K562 (cell line): ENCODE measurements at regions not wholly inside any gene's neighbourhood (a gene's known extent, or its start where the extent isn't known, plus 50 kb on each side); places are given as distances from the start of the nearest gene placed in this dataset.

Experiments used
- ATAC-seq: fragments of 200-7000 bp; cut with Tn5 transposase; 3 replicates; pipeline ENCODE4 v1.9.1; 2020; ENCODE audit warnings: moderate library complexity
- BruUV-seq: library from RNA; stranded (reverse); fragments of 400-500 nt; replicated peaks from 2 replicates; lab custom pipeline; 2021; lab: Mats Ljungman, UMichigan
- CTCF ChIA-PET: fragments of 300-600 bp; formaldehyde crosslinking; extraction: SDS; loops from one replicate; lab custom pipeline; 2021; ENCODE audit warnings: low intra/inter-chr PET ratio; lab: Yijun Ruan, JAX
- POLR2A ChIA-PET: fragments of 300-600, 350-650 bp; sonication (Branson Sonifier 250); formaldehyde crosslinking; extraction: SDS; loops from one replicate; lab custom pipeline; 2021; ENCODE audit warnings: antibody characterized with exemption, inconsistent platforms; lab: Yijun Ruan, JAX
- DNase-seq, 4 experiments: peaks; one replicate each; pipeline versions ENCODE4 v3.0.0 to v3.0.0-alpha.2; 2011 to 2018; ENCODE audit warnings: low spot score in 3 of 4, mixed read lengths in 3 of 4; ENCODE audit errors: extremely low read depth in 1 of 4
- FAIRE-seq: peaks from 2 replicates; lab custom pipeline; 2011; peaks lifted over from hg19 to GRCh38; lab: Jason Lieb, UNC
- H2AFZ ChIP-seq: 2 replicates; pipeline ENCODE4 v1.6.0; 2011; ENCODE audit warnings: low read depth, low read length, control low read depth, inconsistent platforms
- H3K27ac ChIP-seq: fragments of 200-600 bp; 3 replicates; pipeline ENCODE4 v1.8.0; 2011; ENCODE audit warnings: low read depth, mild to moderate bottlenecking, control low read depth, inconsistent platforms, low read length, moderate library complexity, mixed read lengths; ENCODE audit errors: extremely low read depth
- H3K27me3 ChIP-seq, 2 experiments: fragments of 300-600 bp in 1 of 2; 2 replicates in 1 of 2; 3 replicates in 1 of 2; pipeline versions ENCODE4 v1.6.0 to v1.8.0; 2011; ENCODE audit warnings: inconsistent platforms in 2 of 2, low read length in 2 of 2, mild to moderate bottlenecking in 1 of 2, mixed read lengths in 1 of 2, moderate library complexity in 1 of 2; ENCODE audit not compliant: control insufficient read depth in 2 of 2, insufficient read depth in 2 of 2
- H3K36me3 ChIP-seq: fragments of 300-600 bp; 3 replicates; pipeline ENCODE4 v1.8.0; 2011; ENCODE audit warnings: mild to moderate bottlenecking, low read length, inconsistent platforms; ENCODE audit not compliant: control insufficient read depth, insufficient read depth
- H3K4me1 ChIP-seq, 2 experiments: fragments of 200-600 bp in 1 of 2; replicated peaks in 1 of 2; 2 replicates in 1 of 2; 3 replicates in 1 of 2; pipeline versions ENCODE4 v1.5.1 to v1.8.0; 2011; ENCODE audit warnings: inconsistent platforms in 2 of 2, low read length in 2 of 2, mild to moderate bottlenecking in 1 of 2, mixed read lengths in 1 of 2, moderate library complexity in 1 of 2; ENCODE audit not compliant: control insufficient read depth in 2 of 2, insufficient read depth in 2 of 2
- H3K4me2 ChIP-seq: 2 replicates; pipeline ENCODE4 v1.6.1; 2011; ENCODE audit warnings: low read length, control low read depth, inconsistent platforms, mixed read lengths; ENCODE audit not compliant: insufficient read depth
- H3K4me3 ChIP-seq: fragments of 200-600 bp; sonication (generic), shearing (Covaris generic); 2 replicates; pipeline ENCODE4 v1.5.1; 2016; ENCODE audit warnings: control low read depth, inconsistent platforms
- H3K79me2 ChIP-seq: fragments of 200-600 bp; 3 replicates; pipeline ENCODE4 v1.8.0; 2011; ENCODE audit warnings: low read length, inconsistent platforms; ENCODE audit not compliant: control insufficient read depth, insufficient read depth
- H3K9ac ChIP-seq, 2 experiments: 2 replicates each; pipeline versions ENCODE4 v1.6.0 to v1.6.1; 2011; ENCODE audit warnings: low read depth in 2 of 2, low read length in 2 of 2, control low read depth in 1 of 2, inconsistent platforms in 1 of 2, mild to moderate bottlenecking in 1 of 2, mixed read lengths in 1 of 2; ENCODE audit not compliant: insufficient read depth in 1 of 2
- H3K9me1 ChIP-seq: one replicate; pipeline ENCODE4 v1.6.0; 2011; ENCODE audit warnings: inconsistent platforms, mild to moderate bottlenecking, low read length, moderate library complexity; ENCODE audit not compliant: control insufficient read depth, insufficient read depth
- H3K9me3 ChIP-seq: replicated peaks from 2 replicates; pipeline ENCODE4 v1.5.1; 2011; ENCODE audit warnings: low read depth, low read length, inconsistent platforms; ENCODE audit not compliant: control insufficient read depth, insufficient read depth
- H4K20me1 ChIP-seq: replicated peaks from 2 replicates; pipeline ENCODE4 v1.6.1; 2011; ENCODE audit warnings: low read length, inconsistent platforms, mixed read lengths; ENCODE audit not compliant: control insufficient read depth, insufficient read depth
- ASH1L ChIP-seq: fragments of 450-650 bp; IDR thresholded peaks from 2 replicates; pipeline ENCODE4 v1.6.1; 2018; ENCODE audit warnings: borderline replicate concordance, mild to moderate bottlenecking, low read depth; ENCODE audit not compliant: partially characterized antibody
- ERF ChIP-seq: fragments of 450-650 bp; formaldehyde crosslinking; IDR thresholded peaks from 2 replicates; pipeline ENCODE4 v1.4.0; 2020; ENCODE audit warnings: mild to moderate bottlenecking, mixed read lengths
- HMG20B ChIP-seq: fragments of 250-450 bp; sonication (Bioruptor Pico); IDR thresholded peaks from 2 replicates; pipeline ENCODE4 v1.5.0; 2021; ENCODE audit warnings: mild to moderate bottlenecking
- HMGN3 ChIP-seq: IDR thresholded peaks from 2 replicates; pipeline ENCODE4 v1.6.1; 2011; ENCODE audit warnings: borderline replicate concordance, low read depth, mild to moderate bottlenecking, mixed read lengths, low read length; ENCODE audit not compliant: insufficient read length; ENCODE audit errors: extremely low read depth
- MEF2A ChIP-seq: IDR thresholded peaks from 2 replicates; pipeline ENCODE4 v1.6.1; 2011; ENCODE audit warnings: low read depth, mild to moderate bottlenecking, low read length, moderate library complexity; ENCODE audit not compliant: control insufficient read depth
- POLR2H ChIP-seq: IDR thresholded peaks from 2 replicates; pipeline ENCODE4 v1.6.1; 2016; ENCODE audit warnings: missing genetic modification characterization, low read depth, mild to moderate bottlenecking, control low read depth, missing compliant biosample characterization, moderate library complexity
- PURB ChIP-seq: sonication (generic); formaldehyde crosslinking; IDR thresholded peaks from 2 replicates; pipeline ENCODE4 v1.9.0; 2021; ENCODE audit warnings: low read depth, mild to moderate bottlenecking, missing genetic modification reagents
- THRAP3 ChIP-seq: fragments of 450-650 bp; IDR thresholded peaks from 2 replicates; pipeline ENCODE4 v1.6.1; 2016; ENCODE audit warnings: mild to moderate bottlenecking, inconsistent platforms, borderline replicate concordance
- ZFX ChIP-seq: sonication (generic); formaldehyde crosslinking; IDR thresholded peaks from 2 replicates; pipeline ENCODE4 v1.8.0; 2022; ENCODE audit warnings: mild to moderate bottlenecking, missing genetic modification reagents, moderate library complexity
- ZNF408 ChIP-seq: fragments of 250-450 bp; sonication (Bioruptor Pico); IDR thresholded peaks from 2 replicates; pipeline ENCODE4 v1.4.0; 2020; ENCODE audit warnings: low read depth, mild to moderate bottlenecking, moderate library complexity
- ZNF586 ChIP-seq: fragments of 450-650 bp; formaldehyde crosslinking; conservative IDR thresholded peaks from 2 replicates; pipeline ENCODE4 v1.4.0; 2020; ENCODE audit warnings: mild to moderate bottlenecking, moderate library complexity
- WGBS: fragments of 100-300 bp; shearing (Covaris generic); methylation state at CpG from one replicate; pipeline ENCODE4 v1.1.6; 2016; ENCODE audit warnings: low coverage, mixed read lengths; ENCODE audit not compliant: insufficient coverage; ENCODE audit errors: missing lambda C conversion rate; 5-methylcytosine and 5-hydroxymethylcytosine counted together
- in situ Hi-C: fragments of 300-500 bp; cut with MboI; formaldehyde crosslinking; loops from 4 replicates; pipeline ENCODE4 v1.15.0; 2018; ENCODE audit warnings: inconsistent platforms, mixed read lengths
- intact Hi-C: fragments of 100-400 bp; cut with micrococcal nuclease; formaldehyde crosslinking; loops from 2 replicates; pipeline ENCODE4 v1.14.2; 2022
- TF ChIP-seq, protein P1 (sequence below): fragments of 450-650 bp; IDR thresholded peaks from 2 replicates; pipeline ENCODE4 v1.6.1; 2016; ENCODE audit warnings: mild to moderate bottlenecking
- TF ChIP-seq, protein P2 (sequence below), 2 experiments: fragments of 450-650 bp; IDR thresholded peaks; 2 replicates each; pipeline ENCODE4 v1.6.1; 2018; ENCODE audit warnings: mild to moderate bottlenecking in 2 of 2, low read depth in 1 of 2; ENCODE audit not compliant: partially characterized antibody in 2 of 2
- TF ChIP-seq, protein P3 (sequence below), 3 experiments: IDR thresholded peaks in 2 of 3; conservative IDR thresholded peaks in 1 of 3; 2 replicates each; pipeline ENCODE4 v1.5.1; 2011 to 2012; ENCODE audit warnings: low read length in 3 of 3, mild to moderate bottlenecking in 3 of 3, control low read depth in 2 of 3, improper control_type of control experiment in 1 of 3, inconsistent platforms in 1 of 3, low read depth in 1 of 3, mixed read lengths in 1 of 3, moderate library complexity in 1 of 3; ENCODE audit not compliant: insufficient read depth in 2 of 3

DNA sequence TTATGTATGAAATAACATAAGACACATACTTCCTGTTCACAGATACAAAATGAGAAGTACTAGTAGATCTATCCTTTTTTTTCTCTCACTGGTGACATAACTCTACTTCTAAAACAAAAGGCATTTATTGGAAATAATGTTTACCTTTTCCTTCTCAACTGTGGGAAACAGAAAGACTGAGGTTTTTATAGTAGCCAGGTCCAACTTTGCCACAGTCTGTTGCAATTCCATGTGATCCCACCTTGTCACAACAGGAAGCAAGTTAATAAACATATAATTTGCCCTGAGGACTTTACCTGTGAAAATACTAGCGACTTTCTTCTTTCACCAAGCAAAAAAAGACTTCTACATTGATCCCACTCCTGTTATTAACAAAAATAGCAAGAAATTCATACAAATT is 475.8 kb downstream of the PDGFC start:
- intact Hi-C loops (no loop called here), in situ Hi-C loops (no loop called here)
- POLR2A ChIA-PET: no interaction called here
- H3K9me1 ChIP-seq: no peaks in the 10 kb centered on the region
- H3K27ac ChIP-seq: no peak overlapping the region
- no peak overlapping the region for H3K9ac ChIP-seq
- H3K4me1 ChIP-seq: no peaks in the 10 kb centered on the region
- no peaks in the 10 kb centered on the region for H3K9me3 ChIP-seq
- 0% methylated on average over 1 of the region's 1 CpG for WGBS
- ATAC-seq: no peak
- H3K4me2 ChIP-seq: no peak overlapping the region
- CTCF ChIA-PET: no interaction called here
- no peak overlapping the region for H2AFZ ChIP-seq
- H4K20me1 ChIP-seq: no peaks in the 10 kb centered on the region
- H3K36me3 ChIP-seq: no peaks in the 10 kb centered on the region
- H3K27me3 ChIP-seq: no peaks in the 10 kb centered on the region
- DNase-seq: no peak
- no peak overlapping the region for H3K4me3 ChIP-seq
- H3K79me2 ChIP-seq: no peaks in the 10 kb centered on the region
- FAIRE-seq: no peak
- no TSS peak for BruUV-seq
- TF ChIP-seq, protein P1, sequence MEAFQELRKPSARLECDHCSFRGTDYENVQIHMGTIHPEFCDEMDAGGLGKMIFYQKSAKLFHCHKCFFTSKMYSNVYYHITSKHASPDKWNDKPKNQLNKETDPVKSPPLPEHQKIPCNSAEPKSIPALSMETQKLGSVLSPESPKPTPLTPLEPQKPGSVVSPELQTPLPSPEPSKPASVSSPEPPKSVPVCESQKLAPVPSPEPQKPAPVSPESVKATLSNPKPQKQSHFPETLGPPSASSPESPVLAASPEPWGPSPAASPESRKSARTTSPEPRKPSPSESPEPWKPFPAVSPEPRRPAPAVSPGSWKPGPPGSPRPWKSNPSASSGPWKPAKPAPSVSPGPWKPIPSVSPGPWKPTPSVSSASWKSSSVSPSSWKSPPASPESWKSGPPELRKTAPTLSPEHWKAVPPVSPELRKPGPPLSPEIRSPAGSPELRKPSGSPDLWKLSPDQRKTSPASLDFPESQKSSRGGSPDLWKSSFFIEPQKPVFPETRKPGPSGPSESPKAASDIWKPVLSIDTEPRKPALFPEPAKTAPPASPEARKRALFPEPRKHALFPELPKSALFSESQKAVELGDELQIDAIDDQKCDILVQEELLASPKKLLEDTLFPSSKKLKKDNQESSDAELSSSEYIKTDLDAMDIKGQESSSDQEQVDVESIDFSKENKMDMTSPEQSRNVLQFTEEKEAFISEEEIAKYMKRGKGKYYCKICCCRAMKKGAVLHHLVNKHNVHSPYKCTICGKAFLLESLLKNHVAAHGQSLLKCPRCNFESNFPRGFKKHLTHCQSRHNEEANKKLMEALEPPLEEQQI: no peak
- TF ChIP-seq PURB (CRISPR knock-in tag) (no peak), ASH1L (no peak), ZNF586 (CRISPR knock-in tag) (no peak), THRAP3 (no peak), HMGN3 (no peak), MEF2A (no peak), ZNF408 (no peak), ERF (no peak), HMG20B (CRISPR knock-in tag) (no peak), ZFX (CRISPR knock-in tag) (no peak), POLR2H (no peak)
- TF ChIP-seq, protein P2, sequence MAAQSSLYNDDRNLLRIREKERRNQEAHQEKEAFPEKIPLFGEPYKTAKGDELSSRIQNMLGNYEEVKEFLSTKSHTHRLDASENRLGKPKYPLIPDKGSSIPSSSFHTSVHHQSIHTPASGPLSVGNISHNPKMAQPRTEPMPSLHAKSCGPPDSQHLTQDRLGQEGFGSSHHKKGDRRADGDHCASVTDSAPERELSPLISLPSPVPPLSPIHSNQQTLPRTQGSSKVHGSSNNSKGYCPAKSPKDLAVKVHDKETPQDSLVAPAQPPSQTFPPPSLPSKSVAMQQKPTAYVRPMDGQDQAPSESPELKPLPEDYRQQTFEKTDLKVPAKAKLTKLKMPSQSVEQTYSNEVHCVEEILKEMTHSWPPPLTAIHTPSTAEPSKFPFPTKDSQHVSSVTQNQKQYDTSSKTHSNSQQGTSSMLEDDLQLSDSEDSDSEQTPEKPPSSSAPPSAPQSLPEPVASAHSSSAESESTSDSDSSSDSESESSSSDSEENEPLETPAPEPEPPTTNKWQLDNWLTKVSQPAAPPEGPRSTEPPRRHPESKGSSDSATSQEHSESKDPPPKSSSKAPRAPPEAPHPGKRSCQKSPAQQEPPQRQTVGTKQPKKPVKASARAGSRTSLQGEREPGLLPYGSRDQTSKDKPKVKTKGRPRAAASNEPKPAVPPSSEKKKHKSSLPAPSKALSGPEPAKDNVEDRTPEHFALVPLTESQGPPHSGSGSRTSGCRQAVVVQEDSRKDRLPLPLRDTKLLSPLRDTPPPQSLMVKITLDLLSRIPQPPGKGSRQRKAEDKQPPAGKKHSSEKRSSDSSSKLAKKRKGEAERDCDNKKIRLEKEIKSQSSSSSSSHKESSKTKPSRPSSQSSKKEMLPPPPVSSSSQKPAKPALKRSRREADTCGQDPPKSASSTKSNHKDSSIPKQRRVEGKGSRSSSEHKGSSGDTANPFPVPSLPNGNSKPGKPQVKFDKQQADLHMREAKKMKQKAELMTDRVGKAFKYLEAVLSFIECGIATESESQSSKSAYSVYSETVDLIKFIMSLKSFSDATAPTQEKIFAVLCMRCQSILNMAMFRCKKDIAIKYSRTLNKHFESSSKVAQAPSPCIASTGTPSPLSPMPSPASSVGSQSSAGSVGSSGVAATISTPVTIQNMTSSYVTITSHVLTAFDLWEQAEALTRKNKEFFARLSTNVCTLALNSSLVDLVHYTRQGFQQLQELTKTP (IDR thresholded peaks at IDR 0.05; ENCODE audit: low read depth in 1 of 2, partially characterized antibody in 2 of 2): no peak
- TF ChIP-seq, protein P3, sequence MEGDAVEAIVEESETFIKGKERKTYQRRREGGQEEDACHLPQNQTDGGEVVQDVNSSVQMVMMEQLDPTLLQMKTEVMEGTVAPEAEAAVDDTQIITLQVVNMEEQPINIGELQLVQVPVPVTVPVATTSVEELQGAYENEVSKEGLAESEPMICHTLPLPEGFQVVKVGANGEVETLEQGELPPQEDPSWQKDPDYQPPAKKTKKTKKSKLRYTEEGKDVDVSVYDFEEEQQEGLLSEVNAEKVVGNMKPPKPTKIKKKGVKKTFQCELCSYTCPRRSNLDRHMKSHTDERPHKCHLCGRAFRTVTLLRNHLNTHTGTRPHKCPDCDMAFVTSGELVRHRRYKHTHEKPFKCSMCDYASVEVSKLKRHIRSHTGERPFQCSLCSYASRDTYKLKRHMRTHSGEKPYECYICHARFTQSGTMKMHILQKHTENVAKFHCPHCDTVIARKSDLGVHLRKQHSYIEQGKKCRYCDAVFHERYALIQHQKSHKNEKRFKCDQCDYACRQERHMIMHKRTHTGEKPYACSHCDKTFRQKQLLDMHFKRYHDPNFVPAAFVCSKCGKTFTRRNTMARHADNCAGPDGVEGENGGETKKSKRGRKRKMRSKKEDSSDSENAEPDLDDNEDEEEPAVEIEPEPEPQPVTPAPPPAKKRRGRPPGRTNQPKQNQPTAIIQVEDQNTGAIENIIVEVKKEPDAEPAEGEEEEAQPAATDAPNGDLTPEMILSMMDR (IDR thresholded peaks at IDR 0.05 in 2 of 3, conservative IDR thresholded peaks at IDR 0.05 in 1 of 3; ENCODE audit: insufficient read depth in 2 of 3, low read depth in 1 of 3, low read length in 3 of 3): no peak
